SU-DHL-6 (cell line): ENCODE measurements at regions not wholly inside any gene's neighbourhood (a gene's known extent, or its start where the extent isn't known, plus 50 kb on each side); places are given as distances from the start of the nearest gene placed in this dataset.

Source experiments
- EZH2phosphoT487 ChIP-seq: fragments of 200-600 bp; sonication (generic), shearing (Covaris generic); conservative IDR thresholded peaks from 2 replicates; pipeline ENCODE4 v1.6.1; 2018; ENCODE audit warnings: mild to moderate bottlenecking, antibody characterized with exemption, low read length, moderate library complexity, mixed read lengths
- TF ChIP-seq, protein P1 (sequence below): fragments of 200-600 bp; sonication (generic); IDR thresholded peaks from one replicate; pipeline ENCODE4 v1.5.1; 2017; ENCODE audit warnings: antibody characterized with exemption, mild to moderate bottlenecking, low read length, moderate library complexity; ENCODE audit not compliant: insufficient read depth, poor library complexity, severe bottlenecking

DNA sequence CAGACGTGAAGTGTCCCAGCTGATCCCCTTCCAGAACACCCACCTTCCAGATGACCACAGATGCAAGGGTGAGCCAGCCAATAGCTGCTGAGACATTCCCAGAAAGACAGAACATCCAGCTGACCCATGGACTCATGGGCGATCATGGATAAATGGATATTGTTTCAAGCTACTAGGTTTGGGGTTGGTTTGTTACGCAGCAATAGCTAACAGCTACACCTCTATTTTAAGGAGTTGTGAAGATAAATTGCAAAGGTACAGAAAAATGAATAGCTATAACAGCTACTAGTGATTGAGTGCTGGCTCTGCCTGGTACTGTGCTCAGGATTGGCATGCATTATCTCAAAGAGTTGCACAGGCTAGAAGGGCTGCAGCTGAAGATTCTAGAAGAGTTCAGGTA lies 122.5 kb downstream of the MIAT start:
- TF ChIP-seq, protein P1, sequence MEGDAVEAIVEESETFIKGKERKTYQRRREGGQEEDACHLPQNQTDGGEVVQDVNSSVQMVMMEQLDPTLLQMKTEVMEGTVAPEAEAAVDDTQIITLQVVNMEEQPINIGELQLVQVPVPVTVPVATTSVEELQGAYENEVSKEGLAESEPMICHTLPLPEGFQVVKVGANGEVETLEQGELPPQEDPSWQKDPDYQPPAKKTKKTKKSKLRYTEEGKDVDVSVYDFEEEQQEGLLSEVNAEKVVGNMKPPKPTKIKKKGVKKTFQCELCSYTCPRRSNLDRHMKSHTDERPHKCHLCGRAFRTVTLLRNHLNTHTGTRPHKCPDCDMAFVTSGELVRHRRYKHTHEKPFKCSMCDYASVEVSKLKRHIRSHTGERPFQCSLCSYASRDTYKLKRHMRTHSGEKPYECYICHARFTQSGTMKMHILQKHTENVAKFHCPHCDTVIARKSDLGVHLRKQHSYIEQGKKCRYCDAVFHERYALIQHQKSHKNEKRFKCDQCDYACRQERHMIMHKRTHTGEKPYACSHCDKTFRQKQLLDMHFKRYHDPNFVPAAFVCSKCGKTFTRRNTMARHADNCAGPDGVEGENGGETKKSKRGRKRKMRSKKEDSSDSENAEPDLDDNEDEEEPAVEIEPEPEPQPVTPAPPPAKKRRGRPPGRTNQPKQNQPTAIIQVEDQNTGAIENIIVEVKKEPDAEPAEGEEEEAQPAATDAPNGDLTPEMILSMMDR: no peak
- TF ChIP-seq EZH2phosphoT487: no peak
